ENCODE measurements at regions not wholly inside any gene's neighbourhood (a gene's known extent, or its start where the extent isn't known, plus 50 kb on each side); places are given as distances from the start of the nearest gene placed in this dataset.

DNA sequence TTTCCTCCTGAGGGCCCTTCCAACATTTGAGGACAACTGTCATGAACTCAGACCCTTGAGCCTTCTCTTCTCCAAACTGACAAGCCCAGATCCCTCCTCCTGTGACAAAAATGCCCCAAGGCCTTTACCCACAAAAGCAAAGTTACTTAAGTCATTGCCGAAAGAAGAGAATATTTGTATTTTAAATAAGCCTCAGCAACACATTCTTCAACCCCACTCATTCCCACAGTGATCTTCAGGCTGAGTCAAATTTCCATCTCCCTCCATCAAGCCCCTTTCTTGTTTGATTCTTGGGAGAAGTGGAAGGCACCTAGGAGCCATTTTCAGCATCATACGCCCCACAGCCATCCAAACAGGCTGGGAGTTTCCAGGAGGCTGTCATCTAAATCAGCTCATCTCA is 150.8 kb upstream of the PDE1C start:
- TF ChIP-seq ZFP30 (CRISPR knock-in tag; IDR thresholded peaks at IDR 0.05) (no peak), ESRRG (CRISPR knock-in tag; IDR thresholded peaks at IDR 0.05) (no peak), ARNTL (CRISPR knock-in tag; IDR thresholded peaks at IDR 0.05; ENCODE audit: borderline replicate concordance, low read depth) (no peak)
- TF ChIP-seq, protein P1, sequence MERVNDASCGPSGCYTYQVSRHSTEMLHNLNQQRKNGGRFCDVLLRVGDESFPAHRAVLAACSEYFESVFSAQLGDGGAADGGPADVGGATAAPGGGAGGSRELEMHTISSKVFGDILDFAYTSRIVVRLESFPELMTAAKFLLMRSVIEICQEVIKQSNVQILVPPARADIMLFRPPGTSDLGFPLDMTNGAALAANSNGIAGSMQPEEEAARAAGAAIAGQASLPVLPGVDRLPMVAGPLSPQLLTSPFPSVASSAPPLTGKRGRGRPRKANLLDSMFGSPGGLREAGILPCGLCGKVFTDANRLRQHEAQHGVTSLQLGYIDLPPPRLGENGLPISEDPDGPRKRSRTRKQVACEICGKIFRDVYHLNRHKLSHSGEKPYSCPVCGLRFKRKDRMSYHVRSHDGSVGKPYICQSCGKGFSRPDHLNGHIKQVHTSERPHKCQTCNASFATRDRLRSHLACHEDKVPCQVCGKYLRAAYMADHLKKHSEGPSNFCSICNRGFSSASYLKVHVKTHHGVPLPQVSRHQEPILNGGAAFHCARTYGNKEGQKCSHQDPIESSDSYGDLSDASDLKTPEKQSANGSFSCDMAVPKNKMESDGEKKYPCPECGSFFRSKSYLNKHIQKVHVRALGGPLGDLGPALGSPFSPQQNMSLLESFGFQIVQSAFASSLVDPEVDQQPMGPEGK (CRISPR knock-in tag; IDR thresholded peaks at IDR 0.05; ENCODE audit: borderline replicate concordance) = no peak
- TF ChIP-seq, protein P2, sequence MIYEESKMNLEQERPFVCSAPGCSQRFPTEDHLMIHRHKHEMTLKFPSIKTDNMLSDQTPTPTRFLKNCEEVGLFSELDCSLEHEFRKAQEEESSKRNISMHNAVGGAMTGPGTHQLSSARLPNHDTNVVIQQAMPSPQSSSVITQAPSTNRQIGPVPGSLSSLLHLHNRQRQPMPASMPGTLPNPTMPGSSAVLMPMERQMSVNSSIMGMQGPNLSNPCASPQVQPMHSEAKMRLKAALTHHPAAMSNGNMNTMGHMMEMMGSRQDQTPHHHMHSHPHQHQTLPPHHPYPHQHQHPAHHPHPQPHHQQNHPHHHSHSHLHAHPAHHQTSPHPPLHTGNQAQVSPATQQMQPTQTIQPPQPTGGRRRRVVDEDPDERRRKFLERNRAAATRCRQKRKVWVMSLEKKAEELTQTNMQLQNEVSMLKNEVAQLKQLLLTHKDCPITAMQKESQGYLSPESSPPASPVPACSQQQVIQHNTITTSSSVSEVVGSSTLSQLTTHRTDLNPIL (CRISPR knock-in tag; IDR thresholded peaks at IDR 0.05; ENCODE audit: low read depth) = no peak
